ENCODE measurements at regions not wholly inside any gene's neighbourhood (a gene's known extent, or its start where the extent isn't known, plus 50 kb on each side); places are given as distances from the start of the nearest gene placed in this dataset.
"Not testable (repeated sequence)": the region's sequence is repeated elsewhere in the genome, so short reads cannot be mapped to it uniquely, and the experiment has no call there.

DNA sequence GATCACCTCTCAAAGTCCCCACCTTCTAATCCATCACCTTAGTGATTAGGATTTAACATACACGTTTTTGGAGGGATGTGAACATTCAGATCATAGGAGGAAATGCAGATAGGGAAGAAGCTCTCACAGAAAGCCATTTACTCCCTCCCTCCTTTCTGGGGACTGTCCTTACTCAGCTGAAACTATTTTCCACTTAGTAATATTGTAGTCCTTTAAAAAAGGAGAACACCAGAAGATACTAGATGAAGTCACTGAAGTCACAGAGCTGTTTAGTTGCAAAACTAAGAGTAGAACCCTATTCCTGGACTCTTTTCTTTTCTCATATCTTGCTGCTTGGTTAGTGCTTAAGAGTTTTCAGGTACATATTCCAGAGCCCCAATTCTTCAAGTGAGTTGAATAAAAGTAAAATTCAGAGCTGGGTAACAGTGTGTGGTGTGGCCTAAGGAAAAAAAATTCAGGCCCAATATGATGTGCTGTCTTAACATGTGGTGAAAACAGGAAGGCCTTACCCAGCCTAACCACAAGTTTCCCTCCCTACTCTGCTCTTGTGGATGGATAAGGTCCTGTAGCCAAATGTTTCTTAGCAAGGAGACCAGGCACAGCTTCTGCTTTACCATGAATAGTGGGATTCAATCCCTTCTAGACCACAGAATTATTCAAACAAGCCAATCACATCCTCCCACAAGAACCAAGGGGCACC is 135.7 kb downstream of the INHBA start:
- Mint-ChIP-seq H3K27me3 (no peaks in the 10 kb centered on the region), H3K4me1 (no peaks in the 10 kb centered on the region), H3K27ac (no peak overlapping the region), H3K4me3 (no peak overlapping the region), H3K36me3 (no peaks in the 10 kb centered on the region), H3K9me3 (peaks cover 5% of the 10 kb centered on the region)

- H3K36me3 Mint-ChIP-seq: no peaks in the 10 kb centered on the region
- no peaks in the 10 kb centered on the region for H3K27me3 Mint-ChIP-seq
- peaks cover 5% of the 10 kb centered on the region for H3K9me3 Mint-ChIP-seq
- H3K4me1 Mint-ChIP-seq: no peaks in the 10 kb centered on the region
- no peak overlapping the region for H3K4me3 Mint-ChIP-seq
- H3K27ac Mint-ChIP-seq: no peak overlapping the region
Observed at GRCh38 chr7:41566581-41566980, 136.3 kb downstream of the INHBA start.

- Mint-ChIP-seq H3K4me1 (no peaks in the 10 kb centered on the region), H3K27ac (no peak overlapping the region), H3K4me3 (no peak overlapping the region), H3K9me3 (peaks cover 5% of the 10 kb centered on the region), H3K36me3 (no peaks in the 10 kb centered on the region), H3K27me3 (no peaks in the 10 kb centered on the region)
Observed at GRCh38 chr7:41565655-41566054, 137.2 kb downstream of the INHBA start.

GRCh38 chr7:41559426-41559825 is 143.5 kb downstream of the INHBA start:
- no peak overlapping the region for H3K4me3 Mint-ChIP-seq
- H3K9me3 Mint-ChIP-seq: peaks cover 16% of the 10 kb centered on the region
- no peaks in the 10 kb centered on the region for H3K36me3 Mint-ChIP-seq
- H3K4me1 Mint-ChIP-seq: no peaks in the 10 kb centered on the region
- H3K27ac Mint-ChIP-seq: no peak overlapping the region
- H3K27me3 Mint-ChIP-seq: peaks cover 1% of the 10 kb centered on the region

- Mint-ChIP-seq H3K4me3 (no peak overlapping the region), H3K36me3 (no peaks in the 10 kb centered on the region), H3K9me3 (peaks cover 11% of the 10 kb centered on the region), H3K4me1 (no peaks in the 10 kb centered on the region), H3K27me3 (peaks cover 1% of the 10 kb centered on the region), H3K27ac (no peak overlapping the region)
Observed at GRCh38 chr7:41554481-41554880, 148.4 kb downstream of the INHBA start.

DNA sequence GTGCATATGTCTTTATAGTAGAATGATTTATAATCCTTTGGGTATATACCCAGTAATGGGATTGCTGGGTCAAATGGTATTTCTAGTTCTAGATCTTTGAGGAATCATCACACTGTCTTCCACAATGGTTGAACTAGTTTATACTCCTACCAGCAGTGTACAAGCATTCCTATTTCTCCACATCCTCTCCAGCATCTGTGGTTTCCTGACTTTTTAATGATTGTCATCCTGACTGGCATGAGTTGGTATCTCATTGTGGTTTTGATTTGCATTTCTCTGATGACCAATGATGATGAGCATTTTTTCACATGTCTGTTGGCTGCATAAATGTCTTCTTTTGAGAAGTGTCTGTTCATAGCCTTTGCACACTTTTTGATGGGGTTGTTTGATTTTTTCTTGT is 152.8 kb downstream of the INHBA start:
- not testable (repeated sequence) for H3K9me3 Mint-ChIP-seq, H3K4me1 Mint-ChIP-seq, H3K4me3 Mint-ChIP-seq, H3K27me3 Mint-ChIP-seq, H3K36me3 Mint-ChIP-seq, H3K27ac Mint-ChIP-seq

GRCh38 chr7:41544241-41544640 is 158.6 kb downstream of the INHBA start:
- Mint-ChIP-seq H3K27ac (no peak overlapping the region), H3K27me3 (no peaks in the 10 kb centered on the region), H3K4me1 (no peaks in the 10 kb centered on the region), H3K9me3 (peaks cover 13% of the 10 kb centered on the region), H3K36me3 (no peaks in the 10 kb centered on the region), H3K4me3 (no peak overlapping the region)

DNA sequence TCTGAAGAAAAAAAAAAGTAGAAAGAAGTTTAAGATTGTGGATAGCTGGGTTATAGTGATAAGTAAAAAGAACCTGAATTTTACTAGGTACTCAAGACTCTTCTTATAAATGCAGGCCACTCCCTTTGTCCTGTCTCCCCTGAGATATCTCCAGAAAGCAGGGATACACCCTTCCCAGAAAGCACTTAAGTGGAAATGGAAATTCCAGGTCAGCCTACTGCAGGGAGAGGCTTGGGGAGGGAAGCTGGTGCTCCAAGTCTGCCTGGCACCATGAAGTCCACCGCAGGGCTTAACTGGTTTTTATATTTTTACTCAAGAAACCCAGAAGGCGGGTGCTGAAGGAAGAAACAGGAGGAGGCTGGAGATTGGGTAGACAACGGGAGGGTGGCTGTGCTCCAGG is 162.3 kb downstream of the INHBA start:
- H3K27ac Mint-ChIP-seq: no peak overlapping the region
- H3K27me3 Mint-ChIP-seq: no peaks in the 10 kb centered on the region
- H3K9me3 Mint-ChIP-seq: peaks cover 13% of the 10 kb centered on the region
- H3K4me1 Mint-ChIP-seq: no peaks in the 10 kb centered on the region
- H3K36me3 Mint-ChIP-seq: no peaks in the 10 kb centered on the region
- no peak overlapping the region for H3K4me3 Mint-ChIP-seq

DNA sequence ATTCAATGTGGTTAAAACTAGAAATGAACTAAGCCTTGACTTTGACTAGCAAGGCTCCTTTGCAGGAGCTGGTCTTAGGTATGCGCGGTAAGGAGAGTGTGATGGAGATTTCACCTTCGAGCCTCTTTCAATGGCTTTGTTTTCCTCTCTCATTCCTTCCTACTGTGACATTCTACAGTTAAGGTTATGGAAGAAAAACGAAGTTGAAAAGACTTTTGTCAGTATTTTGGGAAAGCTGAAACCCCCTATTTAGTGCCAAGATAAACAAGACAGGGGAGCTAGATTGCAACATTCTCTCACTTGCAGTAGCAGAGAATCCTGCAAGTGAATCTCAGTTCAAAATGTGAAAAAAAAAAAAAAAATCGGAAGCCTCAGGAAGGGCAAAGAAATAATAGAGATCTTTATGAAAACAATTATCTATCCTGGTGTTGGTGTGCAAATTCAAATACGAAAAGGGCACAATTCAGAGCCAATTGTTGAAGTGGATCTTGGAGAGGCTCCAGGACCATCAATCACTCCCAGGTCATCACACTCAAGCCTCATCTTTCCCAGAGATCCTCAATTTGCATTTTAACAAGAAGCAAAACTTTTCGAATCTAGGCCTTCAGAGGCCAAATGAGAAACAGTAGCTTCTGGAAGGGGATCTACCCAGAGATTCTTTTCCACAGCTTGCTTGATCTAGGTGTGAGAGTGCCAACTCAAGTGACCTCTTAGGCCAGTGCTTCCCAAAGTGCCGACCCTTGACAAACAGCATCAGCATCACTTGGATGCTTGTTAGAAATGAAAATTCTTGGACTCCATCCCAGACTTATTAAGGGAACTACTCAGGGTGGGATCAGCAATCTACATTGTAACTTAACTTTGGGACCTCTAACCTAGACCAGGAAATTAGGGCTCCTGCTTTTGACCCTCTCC is 163.8 kb downstream of the INHBA start:
- peaks cover 17% of the 10 kb centered on the region for H3K9me3 Mint-ChIP-seq
- no peaks in the 10 kb centered on the region for H3K36me3 Mint-ChIP-seq
- H3K27me3 Mint-ChIP-seq: no peaks in the 10 kb centered on the region
- H3K27ac Mint-ChIP-seq: no peak overlapping the region
- no peak overlapping the region for H3K4me3 Mint-ChIP-seq
- no peaks in the 10 kb centered on the region for H3K4me1 Mint-ChIP-seq

GRCh38 chr7:41536873-41537665 is 165.8 kb downstream of the INHBA start:
- Mint-ChIP-seq H3K27ac (no peak overlapping the region), H3K36me3 (no peaks in the 10 kb centered on the region), H3K4me1 (no peaks in the 10 kb centered on the region), H3K4me3 (no peak overlapping the region), H3K27me3 (no peaks in the 10 kb centered on the region), H3K9me3 (peaks cover 11% of the 10 kb centered on the region)

DNA sequence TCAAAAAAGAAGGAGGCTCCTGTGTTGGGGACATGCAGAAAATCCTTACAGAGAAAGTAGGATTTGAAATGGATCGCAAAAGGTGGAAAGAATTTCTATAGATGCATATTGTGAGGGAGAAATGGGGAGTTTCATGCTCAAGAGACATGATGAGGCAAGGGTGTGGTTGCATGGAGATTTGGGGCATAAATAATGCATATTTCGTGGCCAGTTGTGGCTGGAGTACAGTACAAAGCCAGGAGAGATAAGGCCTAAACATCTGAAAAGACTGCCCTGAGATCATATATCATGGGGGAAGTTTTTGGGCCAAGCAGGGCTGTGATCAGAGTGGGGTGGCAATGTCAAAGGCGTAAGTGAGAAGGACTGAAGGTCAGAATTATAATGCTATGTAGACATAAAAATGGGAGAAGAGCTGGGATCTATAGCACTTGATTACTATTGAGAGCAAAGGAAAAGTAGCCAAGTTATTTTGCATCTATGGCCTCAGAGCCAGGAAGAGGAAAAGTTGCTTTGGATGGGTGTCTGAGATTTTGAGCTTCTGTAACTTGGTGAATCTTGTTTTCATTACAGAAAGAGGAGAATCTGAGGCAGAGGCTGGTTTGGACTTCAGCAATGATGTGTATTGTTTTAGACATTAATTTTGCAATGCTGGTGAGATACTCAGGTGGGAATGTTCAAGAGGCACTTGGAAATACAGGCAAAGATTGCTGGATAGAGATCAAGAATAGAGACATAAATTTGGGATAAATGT is 166.6 kb downstream of the INHBA start:
- Mint-ChIP-seq H3K27ac (no peak overlapping the region), H3K4me1 (no peaks in the 10 kb centered on the region), H3K27me3 (no peaks in the 10 kb centered on the region), H3K36me3 (no peaks in the 10 kb centered on the region), H3K4me3 (no peak overlapping the region), H3K9me3 (peaks cover 5% of the 10 kb centered on the region)

DNA sequence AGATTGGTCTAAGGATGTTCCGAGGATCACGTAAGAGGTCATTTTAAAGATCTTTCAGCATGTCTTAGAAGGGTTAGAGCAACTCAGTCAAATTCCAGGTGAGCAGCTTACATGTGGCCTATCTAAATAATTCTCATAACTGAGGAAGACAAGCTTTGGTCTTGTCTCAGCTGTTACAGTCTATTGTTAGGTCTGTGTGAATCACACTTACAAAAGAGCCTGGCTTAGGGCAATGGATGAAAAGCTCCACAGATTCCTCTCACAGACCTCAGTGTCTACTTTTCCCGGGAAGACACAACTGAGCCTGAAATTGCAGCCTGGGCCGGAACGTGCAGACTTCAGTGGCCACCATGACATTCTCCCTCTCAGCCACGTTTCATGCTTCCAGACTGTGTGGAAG is 173.1 kb downstream of the INHBA start:
- Mint-ChIP-seq H3K27me3 (no peaks in the 10 kb centered on the region), H3K27ac (no peak overlapping the region), H3K4me3 (no peak overlapping the region)

DNA sequence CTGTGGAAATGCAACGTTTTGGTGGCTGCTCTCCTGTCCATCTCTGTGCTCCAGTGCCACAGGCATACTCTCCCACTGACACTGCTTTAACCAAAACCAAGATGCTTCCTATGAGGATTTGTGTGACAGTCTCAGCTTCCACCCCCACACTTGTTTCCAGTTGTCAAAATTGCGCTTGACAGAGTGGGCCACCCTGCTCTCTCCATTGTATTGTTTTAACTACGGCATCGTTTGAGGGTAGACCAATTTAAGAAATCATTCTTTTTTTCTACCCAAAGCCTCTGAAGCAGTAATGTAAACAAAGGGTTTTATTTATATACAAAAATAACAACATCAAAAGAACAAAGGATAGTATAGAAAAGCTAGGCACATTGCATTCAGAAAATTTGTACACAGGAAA is 178.0 kb downstream of the INHBA start:
- no peaks in the 10 kb centered on the region for H3K4me1 Mint-ChIP-seq
- H3K9me3 Mint-ChIP-seq: no peaks in the 10 kb centered on the region
- H3K27ac Mint-ChIP-seq: no peak overlapping the region
- no peaks in the 10 kb centered on the region for H3K36me3 Mint-ChIP-seq
- H3K4me3 Mint-ChIP-seq: no peak overlapping the region
- H3K27me3 Mint-ChIP-seq: no peaks in the 10 kb centered on the region

More for the DNA sequence above, 173.1 kb downstream of the INHBA start:
- no peaks in the 10 kb centered on the region for H3K4me1 Mint-ChIP-seq
- H3K9me3 Mint-ChIP-seq: peaks cover 5% of the 10 kb centered on the region
- no peaks in the 10 kb centered on the region for H3K36me3 Mint-ChIP-seq

- Mint-ChIP-seq H3K27me3 (no peaks in the 10 kb centered on the region), H3K4me3 (no peak overlapping the region), H3K4me1 (no peaks in the 10 kb centered on the region), H3K27ac (no peak overlapping the region), H3K36me3 (no peaks in the 10 kb centered on the region), H3K9me3 (no peaks in the 10 kb centered on the region)
Observed at GRCh38 chr7:41520445-41520844, 182.4 kb downstream of the INHBA start.

DNA sequence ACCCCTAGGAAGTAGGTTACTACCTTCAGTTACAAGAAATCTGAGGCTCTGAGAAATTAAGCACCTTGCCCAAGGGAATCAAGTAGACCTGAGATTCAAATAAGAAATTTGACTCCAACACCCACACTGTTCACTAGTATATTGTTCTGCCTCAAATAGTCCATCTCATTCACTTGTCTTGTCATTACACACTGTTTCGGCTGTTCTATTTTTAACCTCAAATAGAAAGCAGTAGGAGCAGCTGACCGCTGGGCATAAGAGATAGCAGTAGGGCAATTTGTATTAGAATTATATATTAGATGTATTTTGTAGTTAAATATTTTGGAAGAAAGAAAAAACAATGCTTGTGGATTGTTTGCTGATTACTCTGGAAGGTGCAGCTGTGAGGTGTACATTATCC is 185.1 kb downstream of the INHBA start:
- Mint-ChIP-seq H3K36me3 (no peaks in the 10 kb centered on the region), H3K4me3 (no peak overlapping the region), H3K4me1 (no peaks in the 10 kb centered on the region), H3K27ac (no peak overlapping the region), H3K27me3 (no peaks in the 10 kb centered on the region), H3K9me3 (peaks cover 4% of the 10 kb centered on the region)
